HUDEP-2 (cell line): ENCODE measurements at regions not wholly inside any gene's neighbourhood (a gene's known extent, or its start where the extent isn't known, plus 50 kb on each side); places are given as distances from the start of the nearest gene placed in this dataset.
"Not testable (repeated sequence)": the region's sequence is repeated elsewhere in the genome, so short reads cannot be mapped to it uniquely, and the experiment has no call there.

Source experiments
- DNase-seq, 76 experiments: peaks; one replicate each; lab custom pipeline; 2025; ENCODE audit not compliant: unreplicated experiment in 76 of 76; lab: John Stamatoyannopoulos, UW

DNA sequence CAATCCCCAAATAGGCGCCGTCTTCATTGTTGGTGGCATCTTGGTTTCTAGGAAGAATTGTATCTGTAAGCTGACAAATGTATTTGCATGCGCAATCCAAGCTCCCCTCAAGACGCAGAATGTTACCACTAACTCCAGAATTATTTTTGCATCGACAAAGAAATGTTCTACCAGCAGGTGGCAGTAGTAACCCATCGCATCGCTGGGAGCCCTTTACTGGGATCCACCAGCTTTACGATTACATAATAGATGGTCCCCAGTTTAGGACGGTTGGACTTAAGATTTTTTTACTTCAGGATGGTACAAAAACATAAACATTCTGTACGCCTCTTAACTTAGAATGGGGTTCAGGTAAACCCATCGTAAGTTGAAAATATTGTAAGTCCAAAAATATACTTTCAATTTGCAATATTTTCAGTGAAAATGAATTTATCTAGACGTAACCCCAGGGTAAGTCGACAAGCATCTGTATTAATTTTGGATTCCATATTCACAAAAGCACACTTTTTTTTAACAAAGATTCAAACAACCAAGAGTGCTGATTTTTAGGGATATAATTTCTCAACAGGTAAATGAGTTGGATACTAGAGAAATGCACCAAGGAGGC is 114.0 kb upstream of the COBL start:
- DNase-seq, result peak in 39 of 76 experiments; percentile 2 to 53 (median 14)

DNA sequence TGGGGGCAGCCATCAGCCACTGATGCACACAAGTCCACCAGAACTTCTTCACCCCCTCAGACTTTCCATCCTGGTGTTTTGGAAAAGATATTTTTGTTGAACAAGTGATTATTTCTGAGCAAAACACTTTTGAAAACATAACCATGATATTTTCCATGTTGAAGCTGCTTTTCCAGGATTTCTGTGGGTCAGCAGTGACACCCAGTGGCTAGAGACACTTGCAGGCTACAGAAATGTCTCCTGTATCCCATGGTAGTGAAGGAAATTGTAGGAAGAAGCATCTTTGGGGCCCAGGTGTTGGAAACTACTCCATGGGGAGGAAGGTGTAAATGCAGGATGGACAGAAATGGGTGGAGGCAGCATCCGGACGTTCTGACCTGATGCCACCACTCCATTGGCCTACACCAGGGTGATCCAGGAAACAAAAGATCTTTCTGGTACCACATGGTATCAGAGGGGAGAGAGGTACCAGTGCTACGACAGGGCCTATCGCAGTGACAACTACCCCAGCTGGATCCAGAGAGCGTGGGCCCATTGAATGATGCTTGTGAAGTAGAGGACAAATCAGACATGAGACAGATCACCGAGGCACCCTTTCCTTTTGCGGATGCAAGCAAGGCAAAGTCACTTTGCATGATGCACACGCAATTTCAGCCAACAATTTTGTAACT is 111.7 kb upstream of the COBL start:
- no peak for DNase-seq

DNA sequence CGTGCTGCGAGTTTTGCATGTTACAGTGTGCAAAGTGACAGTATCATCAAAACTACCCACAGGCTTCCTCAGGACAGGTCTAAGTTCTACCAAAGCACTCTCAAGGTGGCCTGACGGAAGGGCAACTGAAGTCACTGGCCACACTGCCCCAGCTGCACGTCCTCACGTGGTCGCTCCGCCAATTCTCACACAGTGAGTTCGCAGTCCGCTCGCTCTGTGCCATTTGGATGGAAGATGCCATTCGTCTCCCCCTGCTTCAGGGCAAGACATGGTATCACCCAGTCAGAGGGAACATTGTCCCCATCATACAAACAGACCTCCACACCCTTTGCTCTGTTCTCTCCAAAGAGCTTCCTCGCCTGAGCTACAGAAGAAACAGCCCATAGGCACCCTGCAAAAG is 109.6 kb upstream of the COBL start:
- DNase-seq, result no peak

DNA sequence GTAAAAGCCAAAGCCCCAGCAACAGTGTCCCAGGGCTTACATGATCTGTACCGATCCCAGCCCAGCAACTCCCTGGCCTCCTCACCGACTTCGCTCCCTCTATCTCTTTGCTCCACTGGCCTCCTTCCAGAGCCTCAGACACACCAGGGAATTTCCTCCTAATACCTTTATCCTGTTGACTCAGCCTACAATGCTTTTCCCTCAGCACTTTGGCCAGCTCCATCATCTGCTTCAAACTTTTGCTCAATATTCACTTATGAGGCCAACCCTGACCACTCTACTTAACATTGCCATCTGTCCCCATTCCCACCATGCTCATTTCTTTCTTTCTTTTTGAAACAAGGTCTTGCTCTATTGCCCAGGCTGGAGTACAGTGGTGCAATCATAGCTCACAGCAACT is 93.3 kb upstream of the COBL start:
- DNase-seq, result not testable (repeated sequence)

DNA sequence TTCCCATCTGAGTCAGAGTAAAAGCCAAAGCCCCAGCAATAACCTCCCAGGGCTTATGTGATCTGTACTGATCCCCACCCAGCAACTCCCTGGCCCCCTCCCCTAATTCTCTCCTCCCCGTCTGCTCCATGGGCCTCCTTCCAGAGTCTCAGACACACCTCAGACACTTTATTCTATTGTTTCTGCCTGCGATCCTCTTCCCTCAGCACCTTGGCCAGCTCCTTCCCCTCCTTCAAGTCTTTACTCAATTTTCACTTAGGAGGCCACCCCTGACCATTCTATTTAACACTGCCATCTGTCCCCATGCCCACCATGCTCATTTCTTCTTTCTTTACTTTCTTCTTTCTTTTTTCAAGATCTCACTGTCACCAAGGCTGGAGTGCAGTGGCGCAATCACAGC is 81.0 kb upstream of the COBL start:
- not testable (repeated sequence) for DNase-seq

DNA sequence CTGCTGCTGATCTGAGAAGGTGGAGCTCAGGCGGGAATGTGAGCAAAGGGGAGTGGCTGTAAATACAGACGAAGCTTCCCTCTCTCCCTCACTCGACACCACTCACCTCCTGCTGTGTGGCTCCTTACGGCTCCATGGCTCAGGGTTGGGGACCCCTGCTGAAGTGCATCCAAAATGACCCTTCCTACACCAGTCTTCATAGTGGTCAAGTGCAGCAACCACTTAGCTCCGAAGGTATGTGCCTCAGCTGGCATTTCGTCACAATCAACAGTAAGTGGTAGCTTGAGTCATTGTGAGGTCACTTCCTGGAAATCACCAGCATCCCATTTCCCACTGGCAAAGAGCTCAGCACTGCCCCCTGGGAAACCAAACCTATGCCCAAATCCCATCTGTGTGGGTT is 76.4 kb upstream of the COBL start:
- not testable (repeated sequence) for DNase-seq

DNA sequence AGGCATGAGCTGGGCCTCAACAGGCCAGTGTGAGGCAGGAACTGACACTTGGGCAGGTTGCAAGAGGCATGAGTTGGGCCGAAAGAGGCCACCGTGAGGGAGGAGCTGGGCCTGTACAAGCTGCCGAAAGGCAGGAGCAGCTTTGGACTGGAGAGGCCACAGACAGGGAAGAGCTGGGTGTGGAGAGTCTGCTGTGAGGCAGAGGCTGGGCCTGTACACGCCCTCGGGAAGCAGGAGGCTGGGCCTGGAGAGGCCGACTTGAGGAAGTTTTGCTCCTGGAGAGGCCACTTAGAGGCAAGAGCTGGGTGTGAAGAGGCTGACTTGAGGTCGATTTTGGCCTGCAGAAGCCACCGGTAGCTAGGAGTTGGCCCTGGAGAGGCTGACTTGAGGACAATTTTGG is 73.3 kb upstream of the COBL start:
- not testable (repeated sequence) for DNase-seq

DNA sequence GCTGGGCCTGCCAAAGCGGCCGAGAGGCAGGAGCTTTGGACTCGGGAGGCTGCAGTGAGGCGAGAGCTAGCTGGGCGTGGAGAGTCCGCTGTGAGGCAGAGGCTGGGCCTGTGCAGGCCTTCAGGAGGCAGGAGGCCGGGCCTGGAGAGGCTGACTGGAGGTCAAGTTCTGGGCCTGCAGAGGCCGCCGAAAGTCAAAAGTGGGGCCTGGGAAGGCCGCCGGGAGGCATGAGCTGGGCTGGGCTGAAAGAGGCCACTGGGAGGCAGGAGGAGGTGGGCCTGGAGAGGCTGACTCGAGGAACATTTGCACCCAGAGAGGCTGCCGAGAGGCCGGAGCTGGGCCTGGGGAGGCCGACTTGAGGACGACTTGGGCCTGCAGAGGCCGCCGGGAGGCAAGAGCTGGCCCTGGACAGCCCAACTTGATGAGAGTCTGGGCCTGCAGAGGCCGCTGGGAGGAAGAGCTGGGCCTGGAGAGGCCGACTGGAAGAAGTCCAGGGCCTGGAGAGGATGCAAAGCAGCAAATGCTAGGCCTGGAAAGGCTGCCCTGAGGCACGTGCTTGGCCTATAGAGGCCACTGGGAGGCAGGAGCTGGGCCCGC is 72.7 kb upstream of the COBL start:
- not testable (repeated sequence) for DNase-seq

DNA sequence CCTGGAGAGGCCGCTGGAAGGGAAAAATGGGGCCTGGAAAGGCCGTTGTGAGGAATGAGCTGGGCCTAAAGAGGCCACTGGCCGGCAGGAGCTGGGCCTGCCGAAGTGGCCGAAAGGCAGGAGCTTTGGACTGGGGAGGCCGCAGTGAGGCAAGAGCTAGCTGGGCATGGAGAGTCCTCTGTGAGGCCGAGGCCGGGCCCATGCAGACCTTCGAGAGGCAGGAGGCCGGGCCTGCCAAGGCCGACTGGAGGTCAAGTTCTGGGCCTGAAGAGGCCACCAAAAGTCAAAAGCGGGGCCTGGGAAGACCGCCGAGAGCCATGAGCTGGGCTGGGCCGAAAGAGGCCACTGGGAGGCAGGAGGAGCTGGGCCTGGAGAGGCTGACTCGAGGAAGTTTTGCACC is 71.6 kb upstream of the COBL start:
- DNase-seq, result not testable (repeated sequence)

DNA sequence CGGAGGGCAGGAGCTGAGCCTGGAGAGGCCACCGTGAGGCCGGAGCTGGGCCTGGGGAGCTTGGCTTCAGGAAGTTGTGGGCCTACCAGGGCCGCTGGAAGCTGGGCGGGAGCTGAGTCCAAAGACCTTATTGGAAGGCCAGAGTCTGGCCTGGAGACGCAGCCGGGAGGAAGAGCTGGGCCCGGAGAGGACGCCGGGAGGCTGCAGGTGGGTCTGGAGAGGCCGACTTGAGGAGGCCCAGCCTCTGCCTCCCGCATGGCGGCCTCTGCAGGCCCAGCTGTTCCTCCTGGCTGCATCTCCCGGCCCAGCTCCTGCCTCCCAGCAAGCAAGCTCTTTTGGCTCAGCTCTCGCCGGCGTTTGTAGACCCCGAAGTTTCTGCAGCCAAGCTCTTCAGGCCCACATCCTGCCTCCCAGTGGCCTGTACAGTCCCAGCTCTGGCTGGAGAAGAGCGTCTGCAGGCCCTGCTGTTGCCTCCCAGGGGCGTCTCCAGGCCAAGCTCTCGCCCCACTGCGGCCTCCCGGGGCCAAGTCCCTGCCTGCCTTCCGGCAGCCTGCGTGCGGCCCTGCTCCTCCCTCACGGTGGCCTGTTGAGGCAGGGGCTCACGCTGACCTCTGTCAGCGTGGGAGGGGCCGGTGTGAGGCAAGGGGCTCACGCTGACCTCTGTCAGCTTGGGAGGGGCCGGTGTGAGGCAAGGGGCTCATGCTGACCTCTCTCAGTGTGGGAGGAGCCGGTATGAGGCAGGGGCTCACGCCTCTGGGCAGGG is 70.4 kb upstream of the COBL start:
- not testable (repeated sequence) for DNase-seq

DNA sequence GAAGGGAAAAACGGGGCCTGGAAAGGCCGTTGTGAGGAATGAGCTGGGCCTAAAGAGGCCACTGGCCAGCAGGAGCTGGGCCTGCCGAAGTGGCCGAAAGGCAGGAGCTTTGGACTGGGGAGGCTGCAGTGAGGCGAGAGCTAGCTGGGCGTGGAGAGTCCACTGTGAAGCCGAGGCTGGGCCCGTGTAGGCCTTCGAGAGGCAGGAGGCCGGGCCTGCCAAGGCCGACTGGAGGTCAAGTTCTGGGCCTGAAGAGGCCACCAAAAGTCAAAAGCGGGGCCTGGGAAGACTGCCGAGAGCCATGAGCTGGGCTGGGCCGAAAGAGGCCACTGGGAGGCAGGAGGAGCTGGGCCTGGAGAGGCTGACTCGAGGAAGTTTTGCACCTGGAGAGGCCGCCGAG is 69.6 kb upstream of the COBL start:
- not testable (repeated sequence) for DNase-seq

DNA sequence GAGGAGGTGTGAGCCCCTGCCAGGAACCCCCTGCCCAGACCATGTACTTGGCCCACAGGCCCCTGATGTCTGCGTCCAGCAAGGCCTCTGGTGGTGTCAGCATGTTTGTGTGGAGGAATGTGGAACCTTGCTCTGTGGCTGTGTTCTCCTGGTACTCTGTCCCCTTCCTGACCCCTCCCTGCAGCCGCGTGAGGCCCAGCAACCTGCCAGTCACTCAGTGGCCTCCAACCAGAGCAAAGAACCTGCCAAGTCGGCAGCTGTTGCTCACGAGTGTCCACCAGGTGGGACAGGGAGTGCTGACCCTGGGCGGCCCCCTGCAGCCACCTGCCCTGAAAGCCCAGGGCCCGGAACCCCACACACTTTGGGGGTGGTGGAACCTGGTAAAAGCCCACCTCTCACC is 65.6 kb upstream of the COBL start:
- DNase-seq, result not testable (repeated sequence)

DNA sequence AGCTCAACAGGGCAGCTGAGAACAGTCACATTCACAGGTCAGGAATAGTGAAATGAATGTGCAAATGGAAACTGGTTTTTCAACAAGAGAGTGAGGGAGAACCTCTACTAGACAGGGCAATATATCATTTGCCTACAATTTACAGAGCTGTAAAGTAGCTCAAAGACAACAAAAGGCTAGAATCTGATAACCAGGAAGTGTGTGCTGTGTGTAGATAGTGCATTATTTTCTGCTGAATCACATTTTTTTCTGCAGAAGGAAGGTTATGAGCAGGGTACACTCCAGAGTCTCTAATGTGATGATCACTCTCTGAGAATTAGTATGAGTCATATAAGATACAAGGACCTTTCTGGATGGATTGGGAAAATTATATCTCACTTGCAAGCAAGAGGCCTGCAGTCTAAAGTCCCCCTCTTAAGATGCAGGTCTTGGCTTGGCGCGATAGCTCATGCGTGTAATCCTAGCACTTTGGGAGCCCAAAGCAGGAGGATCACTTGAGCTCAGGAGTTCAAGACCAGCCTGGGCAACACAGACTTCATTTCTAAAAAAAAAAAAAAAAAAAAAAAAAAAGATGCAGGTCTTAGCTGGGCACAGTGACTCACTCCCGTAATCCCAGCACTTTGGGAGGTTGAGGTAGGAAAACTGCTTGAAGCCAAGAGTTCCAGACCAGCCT is 59.9 kb upstream of the COBL start:
- peak in 29 of 76 experiments; percentile 6 to 75 (median 36) for DNase-seq

DNA sequence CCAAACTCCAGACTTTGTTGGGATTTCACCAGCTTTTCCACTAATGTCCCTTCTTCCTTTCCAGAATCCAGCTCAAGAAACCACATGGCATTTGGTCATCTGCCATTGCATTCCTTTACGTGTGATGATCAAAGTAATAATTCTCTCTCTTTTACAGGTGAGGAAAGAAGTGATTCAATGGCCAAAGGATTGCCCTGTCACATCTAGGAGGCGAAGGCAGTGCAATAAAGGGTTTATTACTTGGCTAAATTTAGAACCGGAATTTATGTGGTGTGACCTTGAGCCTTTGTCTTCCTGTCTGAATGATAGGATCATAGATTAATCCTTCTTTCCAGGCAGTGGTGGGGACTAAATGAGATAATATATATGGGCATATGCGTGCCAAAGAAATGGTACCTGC is 58.3 kb upstream of the COBL start:
- no peak for DNase-seq

DNA sequence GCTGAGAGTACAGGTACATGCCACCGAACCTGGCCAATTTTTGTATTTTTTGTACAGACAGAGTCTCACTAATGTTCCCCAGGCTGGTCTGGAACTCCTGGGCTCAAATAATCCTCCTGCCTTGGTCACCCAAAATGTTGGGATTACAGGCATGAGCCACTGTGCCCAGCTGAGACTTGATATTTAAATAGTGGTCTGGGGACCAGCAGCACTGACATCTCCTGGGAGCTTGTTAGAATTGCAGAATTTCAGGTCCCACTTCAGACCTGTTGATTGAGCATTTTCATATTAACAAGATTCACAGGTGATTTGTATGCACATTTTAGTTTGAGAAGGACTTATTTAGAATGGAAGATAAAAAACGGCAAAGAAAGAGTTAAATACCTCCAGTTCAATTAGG is 57.0 kb upstream of the COBL start:
- DNase-seq, result not testable (repeated sequence)

DNA sequence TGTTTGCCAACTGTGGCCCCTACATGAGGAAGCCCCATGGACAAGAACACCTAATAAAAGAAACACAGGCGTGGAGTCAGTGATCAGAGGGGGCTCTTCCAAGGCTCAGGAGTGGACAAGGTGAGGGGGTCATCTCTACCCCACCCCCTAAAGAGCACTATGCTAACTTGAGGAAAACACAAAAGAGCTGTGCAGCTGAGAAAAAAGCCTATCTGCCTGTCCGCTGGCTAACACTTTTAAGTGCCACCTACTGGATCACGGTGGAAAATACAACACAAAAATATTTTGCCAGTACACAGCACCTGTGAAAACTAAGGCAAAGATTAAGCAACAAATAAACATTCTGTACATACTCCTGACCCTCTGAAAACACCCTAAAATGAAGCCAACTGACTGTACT is 53.1 kb upstream of the COBL start:
- DNase-seq, result peak in 4 of 76 experiments; percentile 1 to 5 (median 4)

DNA sequence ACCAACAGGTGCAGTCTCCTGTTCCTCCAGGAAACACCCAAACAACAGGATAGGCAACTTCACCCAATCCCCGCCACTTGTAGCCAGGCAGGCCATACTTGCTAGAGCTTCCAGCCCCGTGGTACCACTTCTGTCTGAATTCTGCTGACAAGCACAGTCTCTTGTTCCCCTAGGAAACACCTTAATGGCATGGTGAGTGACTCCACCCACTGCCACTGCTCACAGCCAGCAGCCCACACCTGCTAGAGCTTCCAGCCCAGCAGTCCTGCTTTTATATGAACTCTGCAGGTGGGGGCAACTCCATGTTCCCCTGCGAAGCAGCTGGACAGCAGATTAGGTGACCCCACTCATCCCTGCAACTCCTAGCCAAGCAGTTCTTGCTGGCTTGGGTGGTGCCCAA is 52.6 kb upstream of the COBL start:
- DNase-seq, result not testable (repeated sequence)

DNA sequence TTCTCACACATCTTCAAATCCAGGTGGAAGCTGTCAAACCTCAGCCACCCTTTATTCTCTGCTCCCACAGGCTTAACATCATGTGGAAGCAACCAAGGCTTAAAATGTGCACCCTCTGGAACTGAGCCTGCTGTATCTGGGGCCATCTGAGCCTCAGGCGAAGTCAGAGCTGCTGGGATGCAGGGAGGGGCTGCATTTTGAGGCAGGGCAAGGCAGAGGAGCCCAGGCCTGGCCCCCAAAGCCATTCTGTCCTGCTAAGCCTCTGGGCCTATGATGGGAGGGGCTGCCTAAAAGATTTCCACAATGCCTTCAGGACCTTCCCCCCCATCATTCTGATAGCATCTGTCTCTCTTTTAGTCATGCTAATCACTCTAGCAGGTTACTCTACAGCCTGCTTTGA is 51.7 kb upstream of the COBL start:
- DNase-seq, result no peak

DNA sequence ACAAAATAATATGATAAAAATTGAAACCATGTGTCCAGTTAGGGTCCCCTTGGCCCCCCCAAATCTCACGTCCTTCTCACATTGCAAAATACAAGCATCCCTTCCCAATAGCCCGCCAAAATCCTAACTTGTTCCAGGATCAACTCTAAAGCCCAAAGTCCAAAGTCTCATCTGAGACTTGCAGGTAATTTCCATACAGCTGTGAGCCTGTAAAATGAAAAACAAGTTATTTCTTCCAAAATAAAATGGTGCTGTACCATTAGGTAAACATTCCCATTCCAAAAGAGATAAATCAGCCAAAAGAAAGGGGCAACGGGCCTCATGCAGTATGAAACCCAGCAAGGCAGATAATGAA is 51.0 kb upstream of the COBL start:
- DNase-seq, result no peak

DNA sequence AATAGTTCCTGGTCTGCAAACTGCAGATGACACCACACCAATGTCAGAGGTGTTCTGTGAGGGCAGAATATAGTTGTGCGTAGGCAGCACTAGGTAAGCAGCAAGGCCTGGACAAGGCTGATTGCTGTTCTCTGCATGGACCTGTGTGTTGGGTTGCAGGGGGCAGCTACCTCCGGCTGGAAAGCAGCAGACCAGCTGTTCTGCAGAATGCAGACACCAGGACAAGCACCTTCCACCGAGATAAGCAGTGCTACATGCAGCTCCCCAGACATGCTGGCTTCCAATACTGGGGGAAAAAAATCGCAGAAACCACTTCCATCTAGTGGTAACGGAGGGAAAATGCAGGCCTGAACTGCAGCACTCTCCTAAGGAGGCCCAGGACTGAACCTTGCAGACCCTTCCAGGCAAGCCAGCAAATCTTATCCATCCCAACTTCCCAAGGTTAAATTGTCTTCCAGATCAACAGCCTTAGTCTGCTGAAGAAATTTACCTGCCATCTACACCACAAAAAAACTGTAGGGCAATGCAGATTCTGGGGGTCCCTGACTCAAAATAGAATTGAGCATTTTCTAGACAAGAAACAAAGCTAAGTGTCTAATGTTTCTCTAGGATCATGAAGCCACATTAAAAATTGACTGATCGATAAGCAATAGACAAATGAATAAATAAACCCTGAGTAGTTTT is 50.5 kb upstream of the COBL start:
- DNase-seq, result peak in 30 of 76 experiments; percentile 1 to 63 (median 14)
